Right atrium auricular region (tissue), 2 donors: ENCODE measurements at regions not wholly inside any gene's neighbourhood (a gene's known extent, or its start where the extent isn't known, plus 50 kb on each side); places are given as distances from the start of the nearest gene placed in this dataset.

ENCODE experiments used
- DNase-seq: peaks from one replicate; pipeline ENCODE4 v3.0.0-alpha.2; 2019; ENCODE audit warnings: low spot score
- H3K27ac ChIP-seq, 2 donors: fragments of 200-600 bp; sonication (generic); 1 replicate in 1 of 2; 2 replicates in 1 of 2; pipeline ENCODE4 v1.5.1; 2016 to 2019
- H3K27me3 ChIP-seq, 2 donors: fragments of 200-600 bp; sonication (generic); one replicate each; pipeline versions ENCODE4 v1.5.1 to v1.6.0; 2017 to 2019
- H3K36me3 ChIP-seq: fragments of 200-600 bp; sonication (generic); one replicate; pipeline ENCODE4 v1.5.1; 2016
- H3K4me1 ChIP-seq, 2 donors: fragments of 200-600 bp; sonication (generic); one replicate each; pipeline versions ENCODE4 v1.5.1 to v1.6.0; 2017 to 2019
- H3K4me3 ChIP-seq, 2 donors: fragments of 200-600 bp; sonication (generic); 1 replicate in 1 of 2; 2 replicates in 1 of 2; pipeline ENCODE4 v1.5.1; 2017 to 2019; ENCODE audit warnings: mild to moderate bottlenecking in 1 of 2, moderate library complexity in 1 of 2
- H3K9me3 ChIP-seq, 2 donors: fragments of 200-600 bp; sonication (generic); one replicate each; pipeline ENCODE4 v1.5.1; 2019
- CTCF ChIP-seq, 2 donors: fragments of 200-600 bp; sonication (generic); IDR thresholded peaks; one replicate each; pipeline ENCODE4 v1.5.1; 2019; ENCODE audit warnings: antibody characterized with exemption in 2 of 2

DNA sequence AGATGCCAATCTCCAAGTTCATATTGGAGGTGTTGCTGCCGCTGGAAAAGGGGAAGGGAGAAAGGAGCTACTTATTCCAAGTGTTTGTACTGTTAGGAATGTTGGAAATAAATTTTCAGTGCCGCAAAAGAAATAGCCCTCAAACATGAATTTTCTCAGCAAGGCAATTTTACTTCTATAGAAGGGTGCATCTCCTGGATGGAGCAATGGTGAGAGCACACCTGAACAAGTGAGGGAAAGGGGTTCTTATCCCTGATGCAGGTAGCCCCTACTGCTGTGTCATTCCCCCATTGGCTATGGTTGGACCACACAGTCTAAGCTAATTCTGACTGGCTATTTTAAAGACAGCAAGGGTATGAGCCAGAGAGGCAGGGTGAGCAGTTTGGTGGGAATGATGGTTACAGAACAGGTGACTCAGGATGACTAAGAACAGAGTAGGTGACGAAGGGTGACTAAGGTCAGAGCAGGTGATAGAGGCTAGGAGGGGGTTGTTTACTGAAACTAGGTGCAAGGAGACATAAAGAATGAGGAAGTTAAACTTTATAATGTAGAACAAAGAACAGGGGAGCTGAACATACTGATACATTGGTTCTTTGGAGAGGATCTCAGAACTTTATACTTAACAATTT, 503.5 kb downstream of the EDEM1 start:
- H3K4me1 ChIP-seq: no peaks in the 10 kb centered on the region
- H3K27ac ChIP-seq: no peak overlapping the region
- H3K9me3 ChIP-seq: peaks cover 0 to 8% of the 10 kb centered on the region in 2 donors
- no peaks in the 10 kb centered on the region for H3K36me3 ChIP-seq
- H3K4me3 ChIP-seq: no peak overlapping the region
- TF ChIP-seq CTCF (IDR thresholded peaks at IDR 0.05): no peak
- DNase-seq: no peak
- no peaks in the 10 kb centered on the region for H3K27me3 ChIP-seq

DNA sequence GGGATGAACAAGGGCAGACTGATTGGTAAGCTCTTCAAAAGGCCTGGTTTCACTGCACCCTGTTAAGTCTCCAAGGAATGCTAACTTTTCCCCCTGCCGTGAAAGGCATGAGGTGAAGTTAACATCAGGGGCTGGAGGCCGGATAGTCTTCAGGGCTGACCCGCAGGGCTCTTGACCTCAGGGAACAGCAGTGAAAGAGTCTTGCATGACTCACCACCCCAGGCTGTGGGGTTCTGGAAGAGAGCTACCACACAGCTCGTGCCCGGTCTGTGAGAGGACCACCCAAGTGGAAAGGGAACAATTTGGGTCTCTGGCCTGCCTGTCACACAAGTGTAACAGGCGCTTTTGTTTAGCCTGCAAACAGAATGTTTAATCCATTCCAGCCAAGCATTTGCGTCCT, 504.9 kb downstream of the EDEM1 start:
- DNase-seq: no peak
- peaks cover 0 to 8% of the 10 kb centered on the region in 2 donors for H3K9me3 ChIP-seq
- no peaks in the 10 kb centered on the region for H3K36me3 ChIP-seq
- H3K4me3 ChIP-seq: no peak overlapping the region
- H3K27me3 ChIP-seq: no peaks in the 10 kb centered on the region
- no peak overlapping the region for H3K27ac ChIP-seq
- no peaks in the 10 kb centered on the region for H3K4me1 ChIP-seq
- TF ChIP-seq CTCF (IDR thresholded peaks at IDR 0.05): no peak

DNA sequence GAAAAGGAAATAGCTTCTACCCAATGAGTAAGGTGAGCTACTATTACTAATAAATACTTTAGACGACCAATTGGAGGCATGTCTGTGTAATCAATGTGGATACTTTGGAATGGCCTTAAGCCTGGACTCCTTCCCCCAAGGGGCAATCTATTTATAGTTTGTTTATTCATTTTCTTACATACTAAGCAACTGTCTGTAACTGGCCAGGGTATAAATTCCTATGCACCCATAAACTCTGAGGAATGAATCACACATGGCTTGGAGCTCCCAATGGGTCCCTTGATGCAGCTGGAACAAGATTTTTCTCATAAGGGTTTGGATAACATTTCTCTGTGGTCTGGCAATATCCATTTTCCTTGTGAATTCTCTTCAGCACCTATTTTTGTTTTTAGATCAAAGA, 506.8 kb downstream of the EDEM1 start:
- TF ChIP-seq CTCF (IDR thresholded peaks at IDR 0.05): no peak
- Histone ChIP-seq H3K9me3 (peaks cover 0 to 8% of the 10 kb centered on the region in 2 donors), H3K27ac (no peak overlapping the region), H3K4me3 (no peak overlapping the region), H3K4me1 (no peaks in the 10 kb centered on the region), H3K36me3 (no peaks in the 10 kb centered on the region), H3K27me3 (no peaks in the 10 kb centered on the region)
- DNase-seq: no peak

DNA sequence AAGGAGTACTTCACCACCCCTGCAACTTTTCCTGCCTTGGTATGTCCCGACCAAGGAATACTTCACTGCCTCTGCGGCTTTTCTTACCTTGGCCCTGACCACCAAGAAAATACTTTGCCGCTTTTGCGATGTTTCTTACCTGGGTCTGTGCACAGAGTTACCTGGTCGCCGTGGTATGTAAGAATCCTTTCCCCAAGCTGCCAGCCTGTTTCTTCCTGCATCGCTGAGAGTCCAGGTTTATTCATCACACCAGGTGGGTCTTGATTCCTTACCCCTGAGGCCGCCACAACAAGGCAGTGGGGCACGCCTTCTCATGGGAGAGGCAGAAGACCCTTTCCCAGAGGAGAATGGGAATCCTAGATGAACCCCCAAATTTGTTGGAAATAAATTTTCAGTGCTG, 511.3 kb downstream of the EDEM1 start:
- Histone ChIP-seq H3K36me3 (no peaks in the 10 kb centered on the region), H3K27ac (no peak overlapping the region), H3K4me3 (no peak overlapping the region), H3K27me3 (no peaks in the 10 kb centered on the region), H3K9me3 (no peaks in the 10 kb centered on the region), H3K4me1 (no peaks in the 10 kb centered on the region)
- no peak for TF ChIP-seq CTCF (IDR thresholded peaks at IDR 0.05)
- DNase-seq: no peak

- no peak overlapping the region for H3K4me3 ChIP-seq
These were observed 511.8 kb downstream of the EDEM1 start for GRCh38 chr3:5699313-5699712.

More at GRCh38 chr3:5699313-5699712, 511.8 kb downstream of the EDEM1 start:
- H3K36me3 ChIP-seq: no peaks in the 10 kb centered on the region
- no peak for DNase-seq
- no peak for TF ChIP-seq CTCF (IDR thresholded peaks at IDR 0.05)
- H3K27ac ChIP-seq: no peak overlapping the region
- H3K4me1 ChIP-seq: no peaks in the 10 kb centered on the region
- H3K9me3 ChIP-seq: no peaks in the 10 kb centered on the region
- H3K27me3 ChIP-seq: no peaks in the 10 kb centered on the region
